ENCODE measurements at regions not wholly inside any gene's neighbourhood (a gene's known extent, or its start where the extent isn't known, plus 50 kb on each side); places are given as distances from the start of the nearest gene placed in this dataset.

GRCh38 chr18:40685219-40685618 lies 1269.8 kb upstream of the PIK3C3 start:
- Histone ChIP-seq H3K36me3 (ENCODE audit: insufficient read depth) (no peaks in the 10 kb centered on the region), H4K20me1 (replicated peaks; ENCODE audit: insufficient read depth) (no peaks in the 10 kb centered on the region), H3F3A (replicated peaks; ENCODE audit: low read depth) (no peaks in the 10 kb centered on the region), H3K4me2 (no peak overlapping the region), H2AFZ (no peak overlapping the region), H3K4me1 (ENCODE audit: insufficient read depth) (no peaks in the 10 kb centered on the region), H3K4me3 (no peak overlapping the region), H3K79me2 (replicated peaks; ENCODE audit: insufficient read depth) (no peaks in the 10 kb centered on the region), H3K27me3 (ENCODE audit: insufficient read depth) (no peaks in the 10 kb centered on the region), H3K9me2 (ENCODE audit: insufficient read depth) (no peaks in the 10 kb centered on the region), H3K27ac (ENCODE audit: low read depth) (no peak overlapping the region)
- Mint-ChIP-seq H3K4me3 (no peak overlapping the region), H3K36me3 (ENCODE audit: low read depth) (no peaks in the 10 kb centered on the region), H3K4me1 (no peaks in the 10 kb centered on the region), H3K27me3 (ENCODE audit: insufficient read depth, low read depth, poor library complexity) (no peaks in the 10 kb centered on the region), H3K9me3 (no peaks in the 10 kb centered on the region), H3K27ac (no peak overlapping the region)
- DNase-seq (ENCODE audit: low spot score) (no peak), ATAC-seq (no peak)
- TF ChIP-seq ZNF114 (CRISPR knock-in tag; IDR thresholded peaks at IDR 0.05) (no peak), POLR2AphosphoS5 (IDR thresholded peaks at IDR 0.05; ENCODE audit: low read depth) (no peak), CTCF (conservative IDR thresholded peaks at IDR 0.05; ENCODE audit: low read depth in 2 of 2) (no peak), NANOG (IDR thresholded peaks at IDR 0.05; ENCODE audit: borderline replicate concordance) (no peak), ZNF462 (CRISPR knock-in tag; IDR thresholded peaks at IDR 0.05) (no peak), CREB1 (CRISPR knock-in tag; IDR thresholded peaks at IDR 0.05; ENCODE audit: low read depth) (no peak), ETS1 (IDR thresholded peaks at IDR 0.05) (no peak)

All from GM23338 (cell line).